Left lung (tissue), 4 donors: ENCODE measurements at regions not wholly inside any gene's neighbourhood (a gene's known extent, or its start where the extent isn't known, plus 50 kb on each side); places are given as distances from the start of the nearest gene placed in this dataset.

Experiments used
- ATAC-seq: fragments of 200-7000 bp; cut with Tn5 transposase; one replicate; pipeline ENCODE4 v1.9.1; 2020; ENCODE audit warnings: moderate library complexity
- DNase-seq, 4 donors: peaks; one replicate each; pipeline ENCODE4 v3.0.0-alpha.2; 2013 to 2020
- H3K27ac ChIP-seq, 2 donors: fragments of 200-600 bp; sonication (generic) in 1 of 2; one replicate each; pipeline versions ENCODE4 v1.5.0 to v1.8.0; 2020 to 2021
- H3K27me3 ChIP-seq, 2 donors: fragments of 200-600 bp; sonication (generic) in 1 of 2; one replicate each; pipeline versions ENCODE4 v1.5.0 to v1.8.0; 2020 to 2021
- H3K36me3 ChIP-seq, 2 donors: fragments of 200-600 bp; sonication (generic) in 1 of 2; one replicate each; pipeline versions ENCODE4 v1.5.0 to v1.8.0; 2020 to 2021
- H3K4me1 ChIP-seq, 2 donors: fragments of 200-600 bp; one replicate each; pipeline ENCODE4 v1.8.0; 2021
- H3K4me3 ChIP-seq, 2 donors: fragments of 200-600 bp; sonication (generic) in 1 of 2; one replicate each; pipeline versions ENCODE4 v1.5.0 to v1.8.0; 2020 to 2021; ENCODE audit warnings: mild to moderate bottlenecking in 1 of 2
- H3K9me3 ChIP-seq, 2 donors: fragments of 200-600 bp; sonication (generic) in 1 of 2; one replicate each; pipeline versions ENCODE4 v1.5.0 to v1.8.0; 2020 to 2021
- CTCF ChIP-seq, 2 donors: fragments of 200-600 bp; sonication (generic) in 1 of 2; IDR thresholded peaks; one replicate each; pipeline versions ENCODE4 v1.5.0 to v1.8.0; 2021; ENCODE audit warnings: antibody characterized with exemption in 2 of 2
- intact Hi-C, 2 donors: fragments of 100-400 bp; cut with DNase I; formaldehyde crosslinking; loops; one replicate each; pipeline versions ENCODE4 v1.11.2 to v1.14.2; 2022
- donor health status: DM: no; HTN: yes; CAD: no.
- donor health status: DM: no; HTN: no; CAD: no.

- no peak overlapping the region for H3K27ac ChIP-seq
- ATAC-seq, result no peak
- no peaks in the 10 kb centered on the region for H3K4me1 ChIP-seq
- no peaks in the 10 kb centered on the region for H3K36me3 ChIP-seq
- no peak overlapping the region for H3K4me3 ChIP-seq
- intact Hi-C loops, result no loop called here
- no peak for TF ChIP-seq CTCF (IDR thresholded peaks at IDR 0.05)
- no peaks in the 10 kb centered on the region for H3K9me3 ChIP-seq
- DNase-seq, result no peak
- H3K27me3 ChIP-seq, result no peaks in the 10 kb centered on the region
Observed at GRCh38 chr13:64506246-64506645, 2723.9 kb downstream of the PCDH9 start.

- Histone ChIP-seq H3K9me3 (no peaks in the 10 kb centered on the region), H3K27ac (no peak overlapping the region), H3K27me3 (no peaks in the 10 kb centered on the region), H3K4me3 (no peak overlapping the region), H3K36me3 (no peaks in the 10 kb centered on the region), H3K4me1 (no peaks in the 10 kb centered on the region)
- no peak for TF ChIP-seq CTCF (IDR thresholded peaks at IDR 0.05)
- no peak for DNase-seq
- ATAC-seq, result no peak
- intact Hi-C loops, result no loop called here
Observed at GRCh38 chr13:64505336-64505910, 2724.7 kb downstream of the PCDH9 start.

GRCh38 chr13:64488731-64489130 lies 2741.4 kb downstream of the PCDH9 start:
- no peaks in the 10 kb centered on the region for H3K4me1 ChIP-seq
- no peaks in the 10 kb centered on the region for H3K9me3 ChIP-seq
- H3K27ac ChIP-seq, result no peak overlapping the region
- no peaks in the 10 kb centered on the region for H3K27me3 ChIP-seq
- no peaks in the 10 kb centered on the region for H3K36me3 ChIP-seq
- ATAC-seq, result no peak
- no peak for TF ChIP-seq CTCF (IDR thresholded peaks at IDR 0.05)
- intact Hi-C loops, result no loop called here
- DNase-seq, result no peak
- H3K4me3 ChIP-seq, result no peak overlapping the region

- Histone ChIP-seq H3K4me3 (no peak overlapping the region), H3K27ac (no peak overlapping the region), H3K9me3 (no peaks in the 10 kb centered on the region), H3K27me3 (no peaks in the 10 kb centered on the region), H3K4me1 (no peaks in the 10 kb centered on the region), H3K36me3 (no peaks in the 10 kb centered on the region)
- ATAC-seq (no peak), DNase-seq (no peak)
- no peak for TF ChIP-seq CTCF (IDR thresholded peaks at IDR 0.05)
- intact Hi-C loops, result no loop called here
Observed at GRCh38 chr13:64482373-64482772, 2747.8 kb downstream of the PCDH9 start.

- Histone ChIP-seq H3K36me3 (no peaks in the 10 kb centered on the region), H3K9me3 (no peaks in the 10 kb centered on the region), H3K27ac (no peak overlapping the region), H3K4me3 (no peak overlapping the region), H3K27me3 (no peaks in the 10 kb centered on the region), H3K4me1 (no peaks in the 10 kb centered on the region)
- no peak for TF ChIP-seq CTCF (IDR thresholded peaks at IDR 0.05)
- intact Hi-C loops, result no loop called here
- ATAC-seq (no peak), DNase-seq (no peak)
Observed at GRCh38 chr13:64480672-64481071, 2749.5 kb downstream of the PCDH9 start.
